AG09309 (cell line): ENCODE measurements at regions not wholly inside any gene's neighbourhood (a gene's known extent, or its start where the extent isn't known, plus 50 kb on each side); places are given as distances from the start of the nearest gene placed in this dataset.

Source experiments
- DNase-seq: peaks from one replicate; pipeline ENCODE4 v3.0.0-alpha.2; 2010; ENCODE audit warnings: low read depth
- H3K4me3 ChIP-seq: 2 replicates; pipeline ENCODE4 v1.5.1; 2011; ENCODE audit warnings: mild to moderate bottlenecking, low read depth, low read length, moderate library complexity; ENCODE audit not compliant: control insufficient read depth
- TF ChIP-seq, protein P1 (sequence below): IDR thresholded peaks from 2 replicates; pipeline ENCODE4 v1.5.1; 2011; ENCODE audit warnings: mild to moderate bottlenecking, low read depth, low read length, inconsistent platforms; ENCODE audit not compliant: insufficient read depth, control insufficient read depth; ENCODE audit errors: missing control alignments

DNA sequence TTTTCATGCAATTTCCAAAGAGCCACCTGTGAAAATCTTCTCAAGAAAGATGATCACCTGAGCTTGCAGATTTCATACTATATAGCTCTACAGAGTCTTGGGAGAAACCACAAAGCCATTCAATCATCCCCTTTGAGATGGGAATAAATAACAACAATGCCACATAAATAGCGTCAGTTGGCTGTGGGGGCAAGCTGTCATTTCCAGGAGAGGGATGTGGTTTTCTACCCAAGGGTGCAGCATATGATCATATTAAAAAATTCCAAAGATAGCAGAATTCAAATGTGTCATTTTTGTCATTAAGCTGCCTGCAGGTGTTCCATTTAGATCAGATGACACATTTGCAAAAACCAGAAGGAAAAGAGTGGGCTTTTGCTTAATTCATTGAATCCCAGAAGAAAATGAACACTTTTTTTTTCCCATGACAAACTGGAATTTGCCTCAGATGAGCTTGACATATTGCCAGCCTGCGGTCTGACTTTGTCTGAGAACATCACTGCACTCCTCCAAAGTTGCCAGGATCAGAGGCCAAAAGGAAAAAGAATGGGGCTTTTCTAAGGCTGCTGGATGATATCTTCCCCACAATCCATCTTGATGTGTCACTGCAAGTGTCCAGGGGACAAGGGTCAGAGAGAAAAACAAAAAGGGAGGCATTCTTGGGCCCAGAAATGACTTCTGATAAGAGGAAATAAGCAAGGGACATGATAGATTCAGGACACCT, 314.1 kb upstream of the USP25 start:
- no peak overlapping the region for H3K4me3 ChIP-seq
- TF ChIP-seq, protein P1, sequence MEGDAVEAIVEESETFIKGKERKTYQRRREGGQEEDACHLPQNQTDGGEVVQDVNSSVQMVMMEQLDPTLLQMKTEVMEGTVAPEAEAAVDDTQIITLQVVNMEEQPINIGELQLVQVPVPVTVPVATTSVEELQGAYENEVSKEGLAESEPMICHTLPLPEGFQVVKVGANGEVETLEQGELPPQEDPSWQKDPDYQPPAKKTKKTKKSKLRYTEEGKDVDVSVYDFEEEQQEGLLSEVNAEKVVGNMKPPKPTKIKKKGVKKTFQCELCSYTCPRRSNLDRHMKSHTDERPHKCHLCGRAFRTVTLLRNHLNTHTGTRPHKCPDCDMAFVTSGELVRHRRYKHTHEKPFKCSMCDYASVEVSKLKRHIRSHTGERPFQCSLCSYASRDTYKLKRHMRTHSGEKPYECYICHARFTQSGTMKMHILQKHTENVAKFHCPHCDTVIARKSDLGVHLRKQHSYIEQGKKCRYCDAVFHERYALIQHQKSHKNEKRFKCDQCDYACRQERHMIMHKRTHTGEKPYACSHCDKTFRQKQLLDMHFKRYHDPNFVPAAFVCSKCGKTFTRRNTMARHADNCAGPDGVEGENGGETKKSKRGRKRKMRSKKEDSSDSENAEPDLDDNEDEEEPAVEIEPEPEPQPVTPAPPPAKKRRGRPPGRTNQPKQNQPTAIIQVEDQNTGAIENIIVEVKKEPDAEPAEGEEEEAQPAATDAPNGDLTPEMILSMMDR = no peak
- no peak for DNase-seq

DNA sequence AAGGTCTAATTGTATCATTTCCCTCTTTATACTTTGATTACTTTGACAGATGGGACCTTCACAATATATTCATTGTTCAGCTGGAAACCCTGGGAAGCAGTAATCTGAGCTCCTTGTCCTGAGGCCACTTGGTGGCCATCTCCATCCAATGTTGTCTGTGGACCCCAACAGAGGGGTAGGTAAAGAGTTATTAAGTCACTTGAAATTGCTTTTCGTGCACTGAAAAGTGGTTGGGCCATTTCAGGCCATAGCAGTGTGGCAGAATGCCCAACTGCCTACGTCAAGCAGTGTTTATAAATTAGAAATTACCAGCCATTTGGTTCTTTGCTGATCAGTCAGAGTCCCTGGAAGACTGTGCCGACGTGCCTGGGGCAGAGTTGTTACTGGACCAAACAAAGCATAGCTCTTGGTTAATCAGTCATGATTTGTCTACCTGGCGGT, 308.3 kb upstream of the USP25 start:
- TF ChIP-seq, protein P1 = no peak
- no peak overlapping the region for H3K4me3 ChIP-seq
- DNase-seq = no peak

DNA sequence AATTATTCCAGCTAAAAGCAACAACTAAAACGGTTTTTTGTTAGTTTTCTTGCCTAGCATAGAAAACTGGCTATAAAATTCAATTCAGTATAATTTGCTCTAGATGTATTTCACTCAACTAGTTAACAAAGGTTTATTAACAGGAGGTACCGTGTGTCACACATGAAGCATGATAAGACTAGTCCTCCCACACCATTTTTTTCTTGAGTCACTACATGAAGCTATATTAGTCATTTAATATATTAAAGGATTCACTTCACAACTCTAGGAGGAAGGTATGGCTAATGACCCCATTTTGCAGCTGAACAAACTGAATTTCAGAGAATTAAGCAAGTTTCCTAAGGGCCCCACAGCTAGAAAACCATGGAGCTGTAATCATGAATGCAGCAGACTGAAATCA, 307.8 kb upstream of the USP25 start:
- TF ChIP-seq, protein P1 = no peak
- DNase-seq = no peak
- H3K4me3 ChIP-seq = no peak overlapping the region

DNA sequence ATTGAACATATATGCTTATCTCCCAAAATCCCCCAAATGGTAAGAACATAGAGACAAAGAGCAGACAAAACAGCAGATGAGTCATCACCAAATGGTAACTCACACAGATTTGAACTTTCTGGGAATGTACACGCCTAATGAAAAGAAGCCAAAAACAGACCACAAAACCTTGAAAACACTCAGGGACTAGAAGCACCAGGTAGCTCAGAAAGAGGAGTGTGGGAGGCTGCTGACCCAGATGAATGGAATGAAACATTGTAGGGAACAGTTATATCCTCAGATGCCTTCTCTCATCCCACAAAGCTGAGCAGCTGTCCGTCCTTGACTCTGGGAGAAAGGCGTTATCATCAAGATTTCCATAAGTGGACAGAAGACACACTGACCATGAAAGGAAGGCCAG, 307.0 kb upstream of the USP25 start:
- no peak for DNase-seq
- TF ChIP-seq, protein P1 = no peak
- H3K4me3 ChIP-seq = no peak overlapping the region

DNA sequence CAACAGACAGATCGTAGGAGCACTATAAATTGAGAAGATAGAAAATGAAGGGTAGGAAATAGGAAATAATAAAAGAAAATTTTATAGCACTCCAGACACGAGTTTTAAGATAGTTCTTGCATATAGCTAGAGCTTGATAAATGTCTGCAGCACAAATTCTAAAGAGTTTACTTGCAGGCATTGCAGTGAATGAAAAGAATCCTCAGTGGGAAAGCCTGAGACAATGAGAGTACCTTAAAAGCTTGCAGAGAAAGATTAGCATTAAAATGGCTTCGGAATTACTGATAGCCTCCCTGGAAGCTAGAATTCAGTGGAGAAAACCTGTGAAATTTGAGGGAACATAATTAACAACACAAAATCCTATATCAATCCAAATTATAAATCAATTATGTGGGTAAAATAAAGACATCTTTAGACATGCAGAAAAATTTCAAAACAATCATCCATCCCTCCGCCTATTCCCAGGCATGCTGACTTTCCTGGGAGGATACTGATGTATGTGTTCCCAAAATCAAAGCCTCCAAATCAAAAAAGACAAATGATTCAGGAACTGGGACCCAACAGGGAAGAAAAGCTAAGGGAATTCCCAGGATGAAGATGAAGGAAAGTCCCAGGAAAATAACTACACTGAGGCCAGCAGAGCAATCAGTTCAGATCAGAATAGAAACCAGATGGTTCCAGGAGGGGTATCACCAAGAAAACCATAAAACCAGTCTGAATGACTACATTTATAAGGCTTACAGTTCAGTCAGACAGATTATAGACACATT, 305.9 kb upstream of the USP25 start:
- DNase-seq = no peak
- no peak overlapping the region for H3K4me3 ChIP-seq
- TF ChIP-seq, protein P1 = no peak

DNA sequence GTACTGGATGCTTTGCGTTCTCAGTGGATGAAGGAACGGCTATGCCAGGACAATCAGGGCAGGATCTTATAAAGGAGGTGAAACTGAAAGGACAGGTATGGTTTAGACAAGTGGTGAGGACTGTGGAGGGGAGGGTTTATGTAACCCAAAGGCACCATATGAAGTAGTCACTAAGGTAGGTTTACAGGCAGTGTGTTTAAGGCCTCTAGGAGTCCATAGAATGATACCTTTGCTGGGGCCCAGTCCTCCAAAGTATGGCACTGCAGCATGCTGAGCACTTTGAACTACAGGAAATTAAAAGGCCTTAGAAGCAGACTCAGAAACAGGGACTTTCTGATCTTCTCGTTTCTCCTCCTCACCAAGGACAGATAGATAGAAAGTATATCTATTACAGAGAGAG, 304.7 kb upstream of the USP25 start:
- DNase-seq = no peak
- no peak overlapping the region for H3K4me3 ChIP-seq
- TF ChIP-seq, protein P1 = no peak
